ENCODE measurements at regions not wholly inside any gene's neighbourhood (a gene's known extent, or its start where the extent isn't known, plus 50 kb on each side); places are given as distances from the start of the nearest gene placed in this dataset.

DNA sequence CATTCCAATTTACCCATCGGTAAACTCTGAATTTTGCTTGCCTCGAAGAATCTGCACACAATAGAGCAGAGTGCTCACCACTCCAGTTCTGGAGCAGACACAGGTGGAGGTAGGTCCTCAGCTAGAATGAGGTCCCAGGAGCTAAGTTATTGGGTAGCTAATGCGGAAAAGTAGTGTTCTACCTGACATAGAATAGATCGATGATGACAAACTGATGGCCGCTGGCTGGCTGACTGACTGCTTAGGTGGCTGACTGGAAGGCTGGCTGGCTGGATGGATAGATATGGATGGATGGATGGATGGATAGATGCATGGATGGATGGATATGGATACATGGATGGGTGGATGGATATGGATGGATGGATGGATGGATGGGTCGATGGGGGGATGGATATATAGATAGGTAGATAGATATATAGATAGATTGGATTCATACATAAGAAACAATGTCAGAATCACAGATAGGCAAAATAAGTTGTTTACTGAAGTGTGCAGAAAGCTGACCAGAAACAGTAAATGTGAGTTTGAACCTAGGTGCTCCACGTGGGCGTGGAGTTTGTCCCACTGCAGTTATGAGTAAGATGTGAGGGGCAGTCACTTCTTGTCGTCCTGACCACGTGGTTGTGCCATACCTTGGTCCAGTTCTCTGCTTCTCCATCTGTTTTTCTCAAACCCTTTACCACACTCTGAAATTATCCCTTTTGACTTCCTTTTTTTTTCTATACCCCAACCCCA, 62.1 kb downstream of the TBXT start:
- TF ChIP-seq, protein P1, sequence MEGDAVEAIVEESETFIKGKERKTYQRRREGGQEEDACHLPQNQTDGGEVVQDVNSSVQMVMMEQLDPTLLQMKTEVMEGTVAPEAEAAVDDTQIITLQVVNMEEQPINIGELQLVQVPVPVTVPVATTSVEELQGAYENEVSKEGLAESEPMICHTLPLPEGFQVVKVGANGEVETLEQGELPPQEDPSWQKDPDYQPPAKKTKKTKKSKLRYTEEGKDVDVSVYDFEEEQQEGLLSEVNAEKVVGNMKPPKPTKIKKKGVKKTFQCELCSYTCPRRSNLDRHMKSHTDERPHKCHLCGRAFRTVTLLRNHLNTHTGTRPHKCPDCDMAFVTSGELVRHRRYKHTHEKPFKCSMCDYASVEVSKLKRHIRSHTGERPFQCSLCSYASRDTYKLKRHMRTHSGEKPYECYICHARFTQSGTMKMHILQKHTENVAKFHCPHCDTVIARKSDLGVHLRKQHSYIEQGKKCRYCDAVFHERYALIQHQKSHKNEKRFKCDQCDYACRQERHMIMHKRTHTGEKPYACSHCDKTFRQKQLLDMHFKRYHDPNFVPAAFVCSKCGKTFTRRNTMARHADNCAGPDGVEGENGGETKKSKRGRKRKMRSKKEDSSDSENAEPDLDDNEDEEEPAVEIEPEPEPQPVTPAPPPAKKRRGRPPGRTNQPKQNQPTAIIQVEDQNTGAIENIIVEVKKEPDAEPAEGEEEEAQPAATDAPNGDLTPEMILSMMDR (IDR thresholded peaks at IDR 0.05) = no peak
- no peak for TF ChIP-seq POLR2AphosphoS5 (IDR thresholded peaks at IDR 0.05)
- TF ChIP-seq POLR2A (IDR thresholded peaks at IDR 0.05) = no peak
